HG03469 (cell line): ENCODE measurements at regions not wholly inside any gene's neighbourhood (a gene's known extent, or its start where the extent isn't known, plus 50 kb on each side); places are given as distances from the start of the nearest gene placed in this dataset.

Experiments used
- ATAC-seq: cut with Tn5 transposase; IDR thresholded peaks from one replicate; pipeline ENCODE4 v1.9.1; 2021; ENCODE audit warnings: mild to moderate bottlenecking, moderate library complexity, moderate number of reproducible peaks; ENCODE audit not compliant: unreplicated experiment

DNA sequence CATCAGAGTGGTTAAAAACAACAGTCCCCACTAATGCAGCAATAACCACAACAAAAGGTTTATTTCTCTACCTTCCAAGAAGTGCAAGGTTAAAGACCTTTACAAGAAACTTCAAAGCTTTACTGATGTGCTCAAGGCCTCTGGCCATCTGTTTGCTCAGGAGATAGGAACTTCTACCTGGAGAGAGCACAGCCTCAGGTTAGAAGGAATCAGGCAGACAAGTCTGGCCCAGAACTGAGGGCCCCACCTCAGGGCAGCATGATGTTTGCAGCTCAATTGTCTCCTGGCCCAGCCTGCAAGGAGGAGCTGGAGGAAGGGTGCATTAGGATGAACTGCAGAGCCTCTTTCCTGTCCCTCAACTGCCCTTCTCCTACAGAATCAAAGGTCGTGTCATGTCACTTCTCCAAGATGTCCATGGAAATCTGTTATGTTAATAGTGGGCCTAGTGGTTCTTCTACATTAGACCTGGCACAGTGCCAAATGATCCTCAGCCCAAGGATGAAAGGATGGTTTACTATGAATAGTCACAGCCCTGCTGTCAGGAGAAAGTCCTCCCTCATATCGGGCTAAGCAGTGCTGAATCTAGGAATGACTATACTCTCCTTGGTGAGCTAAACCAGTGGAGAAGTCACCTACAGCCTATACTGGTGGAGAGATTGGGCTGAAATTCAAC is 98.9 kb upstream of the NTRK2 start:
- ATAC-seq = no peak

DNA sequence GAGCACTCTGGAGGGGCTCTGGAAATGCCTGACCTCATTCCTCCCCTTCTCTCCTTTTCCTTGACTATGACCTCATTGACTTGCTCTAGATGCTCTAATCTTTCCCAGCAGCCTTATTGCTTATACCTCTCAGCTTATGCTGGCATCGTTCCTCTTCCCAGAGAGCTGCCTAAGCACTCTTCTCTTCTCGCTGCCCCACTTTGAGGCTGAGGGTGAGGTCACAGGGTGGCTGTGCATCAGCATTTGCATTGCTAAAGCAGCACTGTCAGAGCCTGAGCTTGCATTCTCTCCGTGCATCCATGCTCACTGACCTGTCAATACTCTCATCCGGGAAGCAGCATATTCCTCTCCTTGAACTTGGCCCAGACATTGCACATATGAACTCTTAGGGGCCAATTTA is 96.4 kb upstream of the NTRK2 start:
- ATAC-seq = no peak

DNA sequence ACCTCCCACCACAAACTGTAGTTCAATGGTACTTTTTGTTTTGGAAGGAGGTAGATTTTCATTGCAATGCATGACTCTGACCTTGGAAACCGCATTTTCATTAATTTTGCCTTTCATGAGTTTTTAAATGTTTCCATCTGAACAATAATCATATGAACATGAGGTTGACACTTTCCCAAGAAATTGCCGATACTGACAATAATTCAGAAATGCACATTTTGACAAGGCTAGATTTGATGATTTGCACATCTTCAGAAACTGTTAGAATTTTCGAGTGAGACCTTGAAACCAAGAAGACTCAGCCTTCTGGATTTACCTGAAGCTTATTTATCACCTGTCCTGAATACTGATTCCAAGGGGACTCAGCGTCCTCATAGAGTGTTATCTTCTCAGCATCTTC is 93.8 kb upstream of the NTRK2 start:
- ATAC-seq = no peak

DNA sequence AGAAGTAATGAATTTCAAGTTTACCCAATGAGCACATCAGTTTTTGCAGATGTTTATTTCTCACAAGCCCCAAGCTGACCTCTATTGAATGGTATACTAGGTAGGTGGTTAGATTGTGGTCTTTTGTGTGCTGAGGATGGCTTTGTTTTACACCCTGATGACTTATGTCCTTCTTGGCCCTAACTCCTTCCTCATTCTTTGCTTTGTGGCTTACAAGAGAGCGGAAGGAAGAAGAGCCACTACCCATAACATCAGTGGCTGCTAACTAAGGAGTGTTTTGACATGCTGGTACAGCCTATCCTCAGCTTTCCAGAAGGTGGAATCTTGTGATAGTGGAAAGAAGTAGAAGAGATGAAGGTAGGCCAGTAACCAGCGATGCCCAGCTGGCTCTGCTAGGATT is 85.7 kb upstream of the NTRK2 start:
- no peak for ATAC-seq

DNA sequence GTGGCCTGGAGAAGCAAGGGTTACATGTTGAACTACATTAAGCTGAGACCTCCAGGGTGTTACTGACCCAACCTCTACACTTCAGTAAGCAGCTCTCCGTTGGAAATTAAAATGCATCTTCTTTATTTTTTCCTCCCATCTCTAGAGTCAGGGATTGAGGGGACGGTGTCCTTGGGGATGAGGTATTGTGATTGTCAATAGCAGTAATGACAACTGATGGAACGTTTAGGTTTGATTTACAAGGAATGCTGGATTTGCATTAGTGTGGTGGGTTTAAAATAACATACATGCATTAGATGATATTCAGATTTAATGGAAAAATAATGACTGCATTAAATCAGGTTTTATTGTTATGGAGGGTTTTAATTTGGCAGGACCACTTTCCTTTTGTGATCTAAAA is 82.9 kb upstream of the NTRK2 start:
- no peak for ATAC-seq

DNA sequence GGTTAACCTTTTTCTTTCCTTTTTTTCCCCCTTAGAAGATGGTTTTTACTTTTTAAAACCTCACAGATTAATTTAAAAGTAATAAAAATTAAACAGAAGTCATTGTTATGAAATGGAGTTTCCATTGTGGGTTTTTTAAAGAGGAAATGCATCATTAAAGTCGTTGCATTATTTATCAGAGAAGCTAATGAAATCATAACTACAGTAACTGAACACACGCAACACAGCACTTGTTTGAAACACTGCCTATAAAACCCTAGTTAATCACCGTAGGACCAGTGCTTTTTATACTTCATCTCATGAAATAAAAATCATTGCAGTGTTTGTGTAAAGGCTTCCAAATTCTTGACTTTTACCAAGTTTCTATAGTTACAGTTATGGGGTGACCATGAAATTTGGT is 82.4 kb upstream of the NTRK2 start:
- no peak for ATAC-seq

DNA sequence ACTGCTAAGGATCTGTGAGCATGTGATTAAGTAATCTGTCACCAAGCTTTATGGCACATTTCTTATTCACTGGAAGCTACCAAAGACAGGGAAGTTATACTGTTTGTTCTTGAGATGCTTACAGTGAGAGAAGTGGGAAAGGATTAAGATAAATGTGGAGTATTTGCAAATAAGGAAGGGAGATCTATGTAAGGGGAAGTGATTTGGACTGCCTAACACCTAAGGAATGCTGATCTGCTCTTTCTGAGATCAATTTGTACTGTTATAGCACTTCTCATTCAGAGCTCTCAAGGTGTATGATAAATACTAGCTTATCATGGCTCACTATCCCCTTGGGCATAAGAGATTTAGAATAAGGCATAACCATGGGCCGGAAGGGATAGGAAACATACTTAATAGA is 80.0 kb upstream of the NTRK2 start:
- ATAC-seq = no peak

DNA sequence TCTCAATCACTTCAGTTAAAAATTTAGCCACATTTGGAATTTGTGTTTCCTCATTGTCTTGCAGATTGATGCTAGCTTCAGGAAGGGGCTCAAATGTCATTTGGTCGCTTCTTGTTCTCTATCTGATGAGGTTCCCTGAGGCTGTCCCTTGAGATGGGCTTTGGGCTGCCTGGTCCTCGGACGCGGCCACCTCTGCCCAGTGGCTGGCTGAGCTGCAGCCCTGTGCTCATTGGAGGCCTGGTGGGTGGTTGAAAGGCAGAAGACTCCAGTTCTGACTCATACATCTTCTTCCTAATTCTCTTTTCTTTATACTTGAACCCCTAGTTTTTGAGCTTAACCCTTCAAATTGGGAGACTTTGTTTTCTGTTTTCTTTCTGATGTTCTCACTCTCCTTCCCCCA is 78.8 kb upstream of the NTRK2 start:
- ATAC-seq = no peak

DNA sequence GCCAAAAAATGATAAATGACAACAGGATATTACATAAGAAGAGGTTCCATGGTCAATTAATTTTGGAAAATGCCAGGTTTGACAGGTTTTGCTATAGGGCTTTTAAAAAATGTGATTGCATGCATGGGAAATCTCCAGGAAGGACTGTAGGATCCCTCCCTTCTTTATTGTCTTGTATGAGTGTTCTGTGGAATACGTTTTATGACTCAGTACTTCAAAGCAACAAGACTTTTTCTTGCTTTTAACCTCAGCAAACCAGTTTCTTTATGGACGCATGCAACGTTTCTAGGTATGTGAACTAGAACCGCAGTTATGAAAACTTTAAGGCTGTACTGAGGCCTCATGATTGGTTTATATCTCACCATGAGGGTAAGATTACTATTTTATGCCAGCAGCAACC is 76.6 kb upstream of the NTRK2 start:
- ATAC-seq = no peak

DNA sequence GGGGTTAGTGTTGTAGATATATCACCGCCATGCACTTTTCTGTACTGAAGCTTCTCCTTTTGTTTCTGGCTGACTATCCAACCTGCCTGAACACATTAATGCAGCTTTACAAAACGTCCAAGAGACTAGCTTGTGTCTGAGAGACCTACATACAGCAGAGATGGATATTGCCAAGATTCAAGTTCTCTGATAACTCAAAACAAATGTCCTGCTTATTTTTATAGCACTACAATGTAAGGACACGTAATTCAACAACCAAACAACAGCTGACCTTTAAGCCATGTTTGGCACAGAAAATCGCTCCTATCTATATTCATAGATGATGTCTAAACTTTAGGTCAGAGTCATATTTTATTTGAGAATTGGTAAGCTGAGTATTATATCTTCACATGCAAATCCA is 76.2 kb upstream of the NTRK2 start:
- no peak for ATAC-seq

DNA sequence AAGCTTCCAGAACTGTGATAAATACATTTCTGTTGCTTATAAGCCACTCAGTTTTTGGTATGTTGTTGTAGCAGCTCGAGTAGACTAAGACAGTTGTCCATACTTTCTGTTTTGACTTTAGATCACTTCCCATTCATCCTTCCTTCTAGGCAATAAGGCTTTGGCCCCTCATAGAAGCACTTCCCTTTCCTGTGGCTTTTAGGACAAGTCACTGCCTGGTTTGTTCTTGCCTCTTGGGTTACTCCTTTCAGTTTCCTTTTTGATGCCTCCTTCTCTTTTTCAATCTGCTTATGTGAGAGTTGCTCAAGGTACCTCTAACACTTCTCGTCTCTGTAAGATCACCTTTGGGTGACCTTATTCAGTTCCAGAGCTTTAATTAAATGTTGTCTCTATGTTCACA is 72.4 kb upstream of the NTRK2 start:
- peak; percentile 94 for ATAC-seq

DNA sequence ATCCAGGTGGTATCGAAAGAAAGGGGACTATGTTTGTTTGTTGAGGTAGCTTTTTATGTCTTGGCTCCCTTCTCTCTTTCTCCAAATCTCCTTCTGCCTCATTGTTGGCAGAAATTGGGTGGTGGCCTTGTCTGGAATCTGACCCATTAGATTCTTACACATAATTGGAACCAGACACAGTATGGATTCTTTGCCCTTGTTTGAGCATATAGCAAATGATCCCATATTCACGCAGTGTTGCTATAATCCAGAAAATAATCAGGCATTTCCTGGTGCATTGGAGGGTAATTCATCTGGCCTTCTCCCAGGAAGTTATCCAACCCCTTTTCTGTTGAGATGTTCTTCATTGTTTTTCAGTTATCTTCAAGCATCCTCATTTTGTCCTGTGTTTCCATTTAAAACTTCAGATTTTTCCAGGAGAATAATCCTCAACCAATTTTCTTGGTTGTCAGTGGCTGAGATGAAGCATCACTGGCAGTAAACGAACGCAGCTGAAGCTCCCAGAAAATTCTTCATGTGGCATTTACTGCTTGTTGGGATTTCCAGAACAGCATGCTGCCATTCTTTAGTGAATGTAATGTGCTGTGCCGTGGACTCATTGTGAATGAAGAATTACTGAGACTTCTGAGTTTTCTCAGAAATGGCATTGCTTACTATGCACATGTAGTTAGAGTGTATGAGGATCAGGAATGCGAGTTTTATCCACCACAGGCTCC is 70.5 kb upstream of the NTRK2 start:
- ATAC-seq = no peak

DNA sequence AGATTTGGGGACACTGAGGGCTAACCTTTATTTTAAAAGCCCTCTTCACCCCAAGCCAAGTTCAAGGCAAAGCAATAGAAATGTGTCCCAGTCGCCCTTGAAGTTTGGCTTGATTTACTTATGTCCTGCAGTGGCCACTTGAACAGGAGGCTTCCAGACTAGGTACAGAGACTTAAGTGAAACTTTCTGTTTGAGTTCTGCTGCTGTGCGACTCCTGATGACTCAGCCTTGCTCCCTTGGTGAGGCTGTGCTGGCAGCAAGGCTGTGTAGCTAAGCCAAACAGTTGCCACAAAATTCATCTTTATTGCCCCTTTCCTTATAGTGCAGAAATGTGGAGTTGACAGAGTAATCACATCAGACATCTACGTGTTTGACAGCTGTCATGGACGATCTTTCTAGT is 68.8 kb upstream of the NTRK2 start:
- ATAC-seq = no peak

DNA sequence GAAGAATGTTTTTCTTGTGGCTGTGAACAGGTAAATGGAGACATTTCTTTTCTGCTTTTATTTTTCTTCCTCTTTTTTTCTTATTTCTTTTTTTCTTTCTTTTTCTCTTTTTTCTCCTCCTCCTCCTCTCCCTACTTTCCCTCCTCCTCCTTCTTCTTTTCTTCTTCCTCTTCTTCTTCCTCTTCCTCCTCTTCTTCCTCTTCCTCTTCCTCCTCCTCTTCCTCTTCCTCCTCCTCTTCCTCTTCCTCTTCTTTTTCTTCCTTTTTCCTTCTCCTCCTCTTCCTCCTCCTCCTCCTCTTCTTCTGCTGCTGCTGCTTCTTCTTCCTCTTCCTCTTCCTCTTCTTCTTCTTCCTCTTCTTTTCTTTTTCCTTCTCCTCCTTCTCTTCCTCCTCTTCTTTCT is 65.3 kb upstream of the NTRK2 start:
- ATAC-seq = no peak

DNA sequence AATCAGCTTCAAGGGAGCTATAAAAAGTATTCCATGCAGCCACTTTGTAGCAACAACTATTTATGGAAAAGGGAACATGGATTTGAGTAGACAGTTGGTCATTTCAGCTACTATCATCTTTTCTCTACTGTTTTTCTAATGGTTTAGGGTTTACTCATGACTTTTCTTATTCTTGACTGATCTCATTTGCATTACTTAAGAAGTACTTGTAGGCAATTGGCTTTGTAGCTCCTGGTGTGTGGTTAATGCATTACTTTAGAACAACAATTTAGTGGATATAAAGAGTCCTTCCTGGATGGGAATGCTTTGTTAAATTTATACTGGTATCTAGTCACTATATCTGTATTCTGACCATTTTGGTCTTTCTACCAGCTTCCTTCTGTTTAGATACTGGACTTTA is 59.8 kb upstream of the NTRK2 start:
- ATAC-seq = no peak

DNA sequence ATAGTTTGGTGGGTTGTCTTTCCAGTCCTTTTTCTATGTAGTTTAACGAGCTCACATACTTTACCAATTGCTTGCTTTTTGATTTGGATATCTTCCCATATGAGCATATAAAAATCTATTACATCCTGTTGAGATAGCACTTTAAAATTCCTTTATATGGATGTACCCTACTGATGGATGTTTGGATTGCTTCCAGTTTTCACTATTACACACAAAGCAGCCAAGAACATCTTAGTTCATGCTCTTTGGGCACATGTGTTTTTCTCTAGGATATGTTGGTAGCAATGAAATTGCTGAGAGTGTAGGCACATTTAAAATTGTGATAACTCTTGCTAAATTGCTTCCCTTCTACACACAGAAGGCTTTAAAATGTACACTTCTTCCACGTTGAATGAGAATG is 56.1 kb upstream of the NTRK2 start:
- ATAC-seq = no peak

DNA sequence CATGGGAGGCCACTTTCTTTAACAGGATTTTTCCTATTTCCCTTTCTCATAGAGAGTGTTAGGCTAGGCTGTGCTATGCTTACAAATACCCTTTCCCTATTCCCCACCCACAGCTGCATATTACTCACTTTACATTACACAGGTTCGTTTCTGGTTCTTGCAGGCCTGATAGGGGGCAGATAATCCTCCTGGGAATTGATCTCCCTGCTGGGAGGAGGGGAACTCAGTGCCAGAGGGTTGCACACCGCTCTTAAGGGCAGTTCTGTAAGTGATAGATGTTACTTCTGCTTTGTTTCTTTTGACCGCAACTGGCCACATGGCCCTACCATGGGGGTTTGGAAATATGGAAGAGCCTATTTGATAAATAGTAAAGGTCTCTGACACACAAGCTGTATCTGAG is 54.0 kb upstream of the NTRK2 start:
- ATAC-seq = no peak

DNA sequence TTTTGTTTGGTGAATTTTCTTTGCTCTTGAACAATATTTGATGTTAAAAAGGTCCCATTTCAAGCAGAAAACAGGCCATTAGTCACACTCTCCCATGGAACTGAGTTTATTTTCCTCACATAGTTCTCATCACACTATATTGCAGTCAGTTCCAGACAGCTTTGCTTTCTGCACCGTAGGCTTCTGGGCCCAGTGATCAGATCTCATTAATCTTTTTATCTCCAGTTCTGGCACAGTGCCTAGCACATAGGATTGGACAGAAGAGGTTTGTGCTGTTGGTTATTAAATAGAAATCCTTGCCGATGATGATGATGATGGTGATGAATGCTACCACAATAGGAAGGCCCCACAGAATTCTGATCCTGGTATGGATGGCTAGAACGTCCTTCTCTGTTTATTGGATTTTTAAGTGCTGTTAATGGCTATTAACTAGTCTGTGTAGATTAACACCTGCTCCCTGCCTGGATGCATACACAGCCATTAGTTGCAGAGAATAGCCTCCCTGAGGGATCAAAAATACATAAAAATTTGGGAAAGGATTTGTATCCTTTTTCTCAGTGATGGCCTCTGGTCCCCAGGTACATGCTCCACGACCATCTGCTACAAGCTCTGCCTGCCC is 52.0 kb upstream of the NTRK2 start:
- ATAC-seq = no peak
